C4-2B (cell line): ENCODE measurements at regions not wholly inside any gene's neighbourhood (a gene's known extent, or its start where the extent isn't known, plus 50 kb on each side); places are given as distances from the start of the nearest gene placed in this dataset.

Experiments
- H3K27ac ChIP-seq: fragments of 450-650 bp; 2 replicates; pipeline ENCODE4 v1.5.1; 2017
- ZFX ChIP-seq: fragments of 450-650 bp; IDR thresholded peaks from 2 replicates; pipeline ENCODE4 v1.6.1; 2017
- TF ChIP-seq, protein P1 (sequence below): fragments of 450-650 bp; conservative IDR thresholded peaks from 2 replicates; pipeline ENCODE4 v1.5.1; 2017; ENCODE audit warnings: mild to moderate bottlenecking

GRCh38 chr3:193815246-193816027, 222.4 kb downstream of the OPA1 start:
- no peak for TF ChIP-seq ZFX
- TF ChIP-seq, protein P1, sequence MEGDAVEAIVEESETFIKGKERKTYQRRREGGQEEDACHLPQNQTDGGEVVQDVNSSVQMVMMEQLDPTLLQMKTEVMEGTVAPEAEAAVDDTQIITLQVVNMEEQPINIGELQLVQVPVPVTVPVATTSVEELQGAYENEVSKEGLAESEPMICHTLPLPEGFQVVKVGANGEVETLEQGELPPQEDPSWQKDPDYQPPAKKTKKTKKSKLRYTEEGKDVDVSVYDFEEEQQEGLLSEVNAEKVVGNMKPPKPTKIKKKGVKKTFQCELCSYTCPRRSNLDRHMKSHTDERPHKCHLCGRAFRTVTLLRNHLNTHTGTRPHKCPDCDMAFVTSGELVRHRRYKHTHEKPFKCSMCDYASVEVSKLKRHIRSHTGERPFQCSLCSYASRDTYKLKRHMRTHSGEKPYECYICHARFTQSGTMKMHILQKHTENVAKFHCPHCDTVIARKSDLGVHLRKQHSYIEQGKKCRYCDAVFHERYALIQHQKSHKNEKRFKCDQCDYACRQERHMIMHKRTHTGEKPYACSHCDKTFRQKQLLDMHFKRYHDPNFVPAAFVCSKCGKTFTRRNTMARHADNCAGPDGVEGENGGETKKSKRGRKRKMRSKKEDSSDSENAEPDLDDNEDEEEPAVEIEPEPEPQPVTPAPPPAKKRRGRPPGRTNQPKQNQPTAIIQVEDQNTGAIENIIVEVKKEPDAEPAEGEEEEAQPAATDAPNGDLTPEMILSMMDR: no peak

DNA sequence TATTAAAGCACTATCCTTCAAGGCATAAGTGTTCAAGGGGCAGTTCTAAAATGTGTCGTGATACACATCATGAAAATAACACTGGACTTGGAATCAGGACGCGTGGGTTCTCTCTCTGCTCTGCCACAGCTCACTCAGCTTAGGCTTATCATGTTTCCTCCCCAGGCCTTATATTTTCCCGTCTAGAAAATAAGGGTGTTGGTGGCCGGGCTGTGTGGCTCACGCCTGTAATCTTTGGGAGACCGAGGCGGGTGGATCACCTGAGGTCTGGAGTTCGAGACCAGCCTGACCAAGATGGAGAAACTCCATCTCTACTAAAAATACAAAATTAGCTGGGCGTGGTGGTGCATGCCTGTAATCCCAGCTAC, 223.0 kb downstream of the OPA1 start:
- H3K27ac ChIP-seq: no peak overlapping the region
- TF ChIP-seq, protein P1: no peak
- TF ChIP-seq ZFX: no peak

More at GRCh38 chr3:193815246-193816027, 222.4 kb downstream of the OPA1 start:
- no peak overlapping the region for H3K27ac ChIP-seq

DNA sequence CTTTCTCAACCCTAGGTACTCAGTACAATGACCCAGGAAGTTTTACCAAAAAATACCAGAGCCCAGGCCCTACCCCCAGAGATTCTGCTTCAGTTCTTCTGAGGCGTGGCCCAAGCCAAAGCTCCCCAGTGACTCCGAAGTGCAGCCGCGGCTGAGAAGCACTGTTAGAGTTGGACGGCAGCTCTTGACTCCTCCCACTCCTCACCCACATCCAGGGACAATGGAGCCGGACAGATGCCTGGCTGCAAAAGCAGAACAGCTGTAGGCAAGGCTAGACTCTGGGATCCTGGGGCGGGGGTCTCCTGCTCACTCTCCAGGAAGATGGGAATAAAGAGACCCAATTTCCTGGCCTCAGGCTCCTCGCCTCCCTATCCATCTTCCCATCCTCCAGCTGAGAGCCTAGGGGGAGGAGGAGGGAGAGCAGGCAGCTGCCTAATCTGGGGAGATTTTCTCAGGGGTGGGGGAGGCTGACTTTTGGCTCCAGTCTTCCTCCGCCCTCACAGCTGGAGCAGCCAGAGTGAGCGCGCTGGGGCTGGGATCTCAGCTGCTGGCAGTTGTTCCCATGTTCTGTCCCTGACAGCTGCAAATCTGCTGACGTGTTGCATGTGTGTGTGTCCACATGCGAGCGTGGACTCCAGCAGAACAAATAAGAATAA, 223.8 kb downstream of the OPA1 start:
- TF ChIP-seq, protein P1: no peak
- no peak for TF ChIP-seq ZFX
- H3K27ac ChIP-seq: no peak overlapping the region

DNA sequence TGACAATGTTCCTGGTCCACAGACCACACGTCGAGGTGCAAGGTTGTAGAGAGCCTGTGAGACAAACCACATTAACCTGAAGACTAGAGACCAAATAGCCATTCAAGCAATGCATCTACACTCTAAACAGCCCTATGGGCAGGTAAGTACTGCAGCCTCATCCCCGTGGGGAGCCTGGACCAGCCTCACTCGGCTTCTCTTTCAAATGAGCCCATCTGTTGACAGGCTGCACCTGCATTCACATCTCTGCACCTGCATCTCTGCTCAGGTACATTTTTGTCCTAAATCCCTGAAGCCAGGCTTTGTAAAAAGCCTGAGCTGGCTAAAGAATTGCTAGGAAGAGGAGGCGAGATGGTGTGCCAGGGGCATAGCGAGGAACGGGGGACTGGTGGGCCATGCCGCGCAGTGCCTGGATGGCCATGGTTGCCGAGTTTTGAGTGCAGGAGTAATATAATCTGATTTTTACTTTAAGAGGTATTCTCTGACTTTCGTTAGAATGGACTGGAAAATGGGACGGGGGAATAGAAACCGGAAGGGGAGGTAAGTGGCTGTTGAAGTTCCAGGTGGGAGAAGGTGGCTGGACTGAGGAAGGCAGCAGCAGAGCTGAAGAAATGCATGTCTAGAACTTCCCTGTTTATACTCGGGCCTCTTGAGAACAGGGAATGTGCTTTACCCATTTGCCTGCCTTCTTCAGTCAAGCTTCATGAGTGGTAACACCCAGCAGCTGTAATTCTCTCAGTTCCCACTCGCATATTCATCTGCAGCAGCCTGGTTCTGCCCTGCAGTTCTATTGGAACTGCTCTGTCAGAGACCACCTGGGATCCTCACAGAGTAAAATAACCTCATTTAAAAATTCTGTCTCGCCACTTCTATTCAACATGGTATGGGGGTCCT, 226.4 kb downstream of the OPA1 start:
- H3K27ac ChIP-seq: no peak overlapping the region
- TF ChIP-seq, protein P1: no peak
- no peak for TF ChIP-seq ZFX

DNA sequence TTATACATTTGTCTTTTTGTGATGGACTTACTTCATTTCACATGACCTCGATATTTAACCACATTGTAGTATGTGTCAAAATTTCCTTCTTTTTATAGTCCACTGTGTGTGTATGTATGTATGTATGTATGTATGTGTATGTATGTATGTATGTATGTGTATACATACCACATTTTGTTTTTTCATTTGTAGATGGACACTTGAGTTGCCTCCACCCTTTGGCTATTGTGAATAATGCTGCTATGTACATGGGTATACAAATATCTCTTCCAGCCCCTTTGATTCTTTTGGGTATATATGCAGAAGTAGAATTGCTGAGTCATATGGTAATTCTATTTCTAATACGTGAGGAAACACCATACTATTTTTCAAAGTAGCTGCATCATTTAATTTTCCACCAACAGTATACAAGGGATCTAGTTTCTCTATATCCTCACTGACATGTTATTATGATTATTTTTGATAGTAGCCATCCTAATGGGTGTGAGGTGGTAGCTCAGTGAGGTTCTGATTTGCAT, 228.2 kb downstream of the OPA1 start:
- TF ChIP-seq ZFX: no peak
- TF ChIP-seq, protein P1: no peak
- H3K27ac ChIP-seq: no peak overlapping the region

DNA sequence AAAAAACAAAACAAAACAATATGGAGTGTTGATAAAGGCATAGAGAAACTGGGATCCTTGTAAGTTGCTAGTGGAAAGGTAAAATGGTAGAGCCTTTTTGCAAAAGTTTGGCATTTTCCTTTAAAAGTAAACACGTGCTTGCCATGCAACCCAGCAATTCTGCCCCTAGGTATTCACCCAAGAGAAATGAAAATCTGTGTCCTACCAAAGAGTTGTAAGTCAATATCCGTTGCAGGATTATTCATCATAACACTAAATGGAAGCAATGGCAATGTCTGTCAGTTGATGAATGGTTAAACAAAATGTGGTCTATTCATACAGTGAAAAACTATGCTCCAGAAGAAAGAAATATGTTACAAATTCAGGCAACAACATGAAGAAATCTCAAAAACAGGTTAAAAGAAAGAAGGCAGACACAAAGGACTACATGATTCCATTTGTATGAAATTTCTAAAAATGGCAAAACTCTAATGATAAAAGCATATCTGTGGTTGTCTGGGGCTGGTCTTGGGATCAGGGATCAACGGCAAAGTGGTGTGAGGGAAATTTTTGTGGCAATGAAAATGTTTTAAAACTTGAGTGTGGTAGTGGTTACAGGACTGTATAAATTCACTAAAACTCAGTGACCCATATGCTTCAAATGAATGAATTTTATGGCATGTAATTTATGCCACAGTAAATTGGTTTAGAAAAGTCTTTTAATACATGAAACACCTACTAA, 229.6 kb downstream of the OPA1 start:
- no peak overlapping the region for H3K27ac ChIP-seq
- TF ChIP-seq, protein P1: no peak
- TF ChIP-seq ZFX: no peak

- H3K27ac ChIP-seq: peak overlapping the region; percentile 61
Measured at GRCh38 chr3:193823213-193823605, 230.2 kb downstream of the OPA1 start.
